ENCODE measurements at regions not wholly inside any gene's neighbourhood (a gene's known extent, or its start where the extent isn't known, plus 50 kb on each side); places are given as distances from the start of the nearest gene placed in this dataset.

- intact Hi-C loops (cut with DNase I; ENCODE audit: low total_unique reads), result no loop called here
- H3K27ac ChIP-seq, result no peak overlapping the region
- H3K27me3 ChIP-seq, result no peaks in the 10 kb centered on the region
- no peaks in the 10 kb centered on the region for H3K36me3 ChIP-seq
- no peaks in the 10 kb centered on the region for H3K9me3 ChIP-seq
- TF ChIP-seq CTCF (IDR thresholded peaks at IDR 0.05), result no peak
- H3K4me1 ChIP-seq, result peaks cover 0 to 12% (median 3%) of the 10 kb centered on the region in 4 donors
- no peak overlapping the region for H3K4me3 ChIP-seq
- no peak for DNase-seq
These were observed 95.7 kb upstream of the DUSP5 start for GRCh38 chr10:110402077-110402416.

- TF ChIP-seq CTCF (IDR thresholded peaks at IDR 0.05), result no peak
- no peak overlapping the region for H3K27ac ChIP-seq
- no peak for DNase-seq
- intact Hi-C loops (cut with DNase I; ENCODE audit: low total_unique reads), result no loop called here
- H3K4me3 ChIP-seq, result no peak overlapping the region
- no peaks in the 10 kb centered on the region for H3K27me3 ChIP-seq
- H3K9me3 ChIP-seq, result no peaks in the 10 kb centered on the region
- no peaks in the 10 kb centered on the region for H3K36me3 ChIP-seq
- peaks cover 0 to 9% (median 2%) of the 10 kb centered on the region in 4 donors for H3K4me1 ChIP-seq
These were observed 94.1 kb upstream of the DUSP5 start for GRCh38 chr10:110403593-110403992.

- Histone ChIP-seq H3K4me1 (peaks cover 0 to under 1% (median 0%) of the 10 kb centered on the region in 4 donors), H3K4me3 (no peak overlapping the region), H3K36me3 (no peaks in the 10 kb centered on the region), H3K9me3 (no peaks in the 10 kb centered on the region), H3K27ac (no peak overlapping the region), H3K27me3 (no peaks in the 10 kb centered on the region)
- DNase-seq, result no peak
- intact Hi-C loops (cut with DNase I; ENCODE audit: low total_unique reads), result no loop called here
- no peak for TF ChIP-seq CTCF (IDR thresholded peaks at IDR 0.05)
These were observed 93.3 kb upstream of the DUSP5 start for GRCh38 chr10:110404413-110404812.

GRCh38 chr10:110404825-110405224, 92.9 kb upstream of the DUSP5 start:
- Histone ChIP-seq H3K4me3 (no peak overlapping the region), H3K4me1 (no peaks in the 10 kb centered on the region), H3K9me3 (no peaks in the 10 kb centered on the region), H3K27ac (no peak overlapping the region), H3K27me3 (no peaks in the 10 kb centered on the region), H3K36me3 (no peaks in the 10 kb centered on the region)
- intact Hi-C loops (cut with DNase I; ENCODE audit: low total_unique reads), result no loop called here
- no peak for TF ChIP-seq CTCF (IDR thresholded peaks at IDR 0.05)
- no peak for DNase-seq

- H3K27ac ChIP-seq, result no peak overlapping the region
- TF ChIP-seq CTCF (IDR thresholded peaks at IDR 0.05), result no peak
- no peaks in the 10 kb centered on the region for H3K9me3 ChIP-seq
- no peak overlapping the region for H3K4me3 ChIP-seq
- H3K4me1 ChIP-seq, result peaks cover 0 to 5% (median 2%) of the 10 kb centered on the region in 4 donors
- H3K36me3 ChIP-seq, result no peaks in the 10 kb centered on the region
- H3K27me3 ChIP-seq, result no peaks in the 10 kb centered on the region
- intact Hi-C loops (cut with DNase I; ENCODE audit: low total_unique reads), result no loop called here
- no peak for DNase-seq
These were observed 92.3 kb upstream of the DUSP5 start for GRCh38 chr10:110405380-110405779.

Measured in tibial artery (tissue), 4 donors.